Activated T-helper 17 cell treated with anti-CD3 and anti-CD28 coated beads, Interleukin-2, amount 50 U/mL, for 72 hours (primary cell): ENCODE measurements at regions not wholly inside any gene's neighbourhood (a gene's known extent, or its start where the extent isn't known, plus 50 kb on each side); places are given as distances from the start of the nearest gene placed in this dataset.
"Not testable (repeated sequence)": the region's sequence is repeated elsewhere in the genome, so short reads cannot be mapped to it uniquely, and the experiment has no call there.

Source experiments
- ATAC-seq: fragments of 150-1000 bp; cut with Tn5 transposase; replicated peaks from 2 replicates; pipeline ENCODE4 v1.10.0; 2021; ENCODE audit warnings: mild to moderate bottlenecking, moderate library complexity
- H3K27ac Mint-ChIP-seq: one replicate; pipeline ENCODE4 v1.8.0; 2022; ENCODE audit warnings: mixed read lengths
- H3K27me3 Mint-ChIP-seq: one replicate; pipeline ENCODE4 v1.8.0; 2022; ENCODE audit warnings: mixed read lengths
- H3K36me3 Mint-ChIP-seq: one replicate; pipeline ENCODE4 v1.8.0; 2022; ENCODE audit warnings: low read depth, mild to moderate bottlenecking, mixed read lengths
- H3K4me1 Mint-ChIP-seq: one replicate; pipeline ENCODE4 v1.8.0; 2022; ENCODE audit warnings: mixed read lengths
- H3K4me3 Mint-ChIP-seq: one replicate; pipeline ENCODE4 v1.8.0; 2022; ENCODE audit warnings: mild to moderate bottlenecking, mixed read lengths
- H3K9me3 Mint-ChIP-seq: one replicate; pipeline ENCODE4 v1.8.0; 2022; ENCODE audit warnings: mixed read lengths

DNA sequence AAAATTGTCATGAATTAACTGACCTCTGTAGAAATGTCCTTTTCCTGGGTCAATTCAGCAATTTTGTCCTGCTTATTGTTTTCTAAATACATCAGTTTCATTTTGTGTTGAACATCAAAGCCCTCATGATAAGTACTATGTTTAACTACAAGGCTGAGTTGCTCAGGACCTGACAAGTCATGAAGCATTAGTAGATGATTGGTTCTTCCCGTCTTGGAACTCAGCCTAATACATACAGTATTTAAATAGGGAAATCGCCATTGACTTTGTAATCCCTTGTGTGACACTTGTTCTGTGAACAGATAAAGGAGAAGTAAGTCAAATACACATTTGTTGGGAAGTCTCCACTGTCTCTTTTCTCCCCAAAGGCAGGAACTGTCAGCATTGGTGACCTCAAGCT lies 109.6 kb upstream of the POMZP3 start:
- not testable (repeated sequence) for H3K4me1 Mint-ChIP-seq, ATAC-seq, H3K36me3 Mint-ChIP-seq, H3K27me3 Mint-ChIP-seq, H3K27ac Mint-ChIP-seq, H3K4me3 Mint-ChIP-seq, H3K9me3 Mint-ChIP-seq

DNA sequence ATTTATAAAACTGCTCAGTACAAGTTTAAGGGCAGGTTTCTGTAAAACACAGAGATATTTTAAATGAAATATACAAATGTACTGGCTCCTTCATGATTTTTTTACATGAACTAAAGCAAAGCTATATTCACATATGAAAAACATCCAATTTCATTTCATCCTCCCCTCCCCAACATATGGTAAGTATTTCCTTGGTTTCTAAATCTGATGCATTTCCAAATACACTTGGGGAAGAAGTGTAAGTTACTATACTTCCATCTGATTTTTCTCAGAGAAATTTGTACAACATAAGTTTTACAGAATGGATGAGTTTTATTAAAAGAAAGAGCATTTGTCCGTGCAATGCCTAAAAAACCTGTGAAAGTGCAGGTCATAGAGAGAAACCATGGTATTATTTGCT lies 109.0 kb upstream of the POMZP3 start:
- H3K4me1 Mint-ChIP-seq, H3K36me3 Mint-ChIP-seq, H3K27ac Mint-ChIP-seq, H3K9me3 Mint-ChIP-seq, H3K27me3 Mint-ChIP-seq, H3K4me3 Mint-ChIP-seq, ATAC-seq: not testable (repeated sequence)

DNA sequence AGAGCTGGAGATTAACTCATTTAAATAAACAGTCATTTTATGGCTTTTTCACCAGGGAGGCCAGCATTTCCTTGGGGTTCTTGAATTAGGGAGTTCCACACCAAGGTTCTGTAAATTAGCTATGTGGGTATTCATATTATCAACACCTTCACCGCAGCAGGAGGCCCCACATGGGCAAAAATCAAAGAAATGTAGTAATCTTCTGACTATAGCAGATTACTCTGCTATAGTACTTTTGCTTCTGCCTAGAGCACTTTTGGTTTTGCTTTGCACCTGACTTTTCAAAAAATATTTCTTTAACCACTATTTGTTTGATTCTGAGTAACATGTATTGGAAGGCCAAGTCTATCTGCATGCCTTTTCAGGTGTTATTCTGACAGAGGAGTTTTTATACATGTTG lies 108.6 kb upstream of the POMZP3 start:
- H3K9me3 Mint-ChIP-seq, H3K27me3 Mint-ChIP-seq, H3K36me3 Mint-ChIP-seq, H3K27ac Mint-ChIP-seq, H3K4me1 Mint-ChIP-seq, H3K4me3 Mint-ChIP-seq: not testable (repeated sequence)
- peak; percentile 59 for ATAC-seq

DNA sequence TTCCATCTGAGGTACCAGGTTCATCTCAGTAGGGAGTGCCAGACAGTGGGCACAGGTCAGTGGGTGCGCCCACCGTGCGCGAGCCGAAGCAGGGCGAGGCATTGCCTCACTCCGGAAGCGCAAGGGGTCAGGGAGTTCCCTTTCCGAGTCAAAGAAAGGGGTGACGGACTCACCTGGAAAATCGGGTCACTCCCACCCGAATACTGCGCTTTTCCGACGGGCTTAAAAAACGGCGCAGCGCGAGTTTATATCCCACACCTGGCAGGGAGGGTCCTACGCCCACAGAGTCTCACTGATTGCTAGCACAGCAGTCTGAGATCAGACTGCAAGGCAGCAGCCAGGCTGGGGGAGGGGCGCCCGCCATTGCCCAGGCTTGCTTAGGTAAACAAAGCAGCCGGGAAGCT lies 101.5 kb upstream of the POMZP3 start:
- H3K9me3 Mint-ChIP-seq, ATAC-seq, H3K4me1 Mint-ChIP-seq, H3K36me3 Mint-ChIP-seq, H3K4me3 Mint-ChIP-seq, H3K27ac Mint-ChIP-seq, H3K27me3 Mint-ChIP-seq: not testable (repeated sequence)

DNA sequence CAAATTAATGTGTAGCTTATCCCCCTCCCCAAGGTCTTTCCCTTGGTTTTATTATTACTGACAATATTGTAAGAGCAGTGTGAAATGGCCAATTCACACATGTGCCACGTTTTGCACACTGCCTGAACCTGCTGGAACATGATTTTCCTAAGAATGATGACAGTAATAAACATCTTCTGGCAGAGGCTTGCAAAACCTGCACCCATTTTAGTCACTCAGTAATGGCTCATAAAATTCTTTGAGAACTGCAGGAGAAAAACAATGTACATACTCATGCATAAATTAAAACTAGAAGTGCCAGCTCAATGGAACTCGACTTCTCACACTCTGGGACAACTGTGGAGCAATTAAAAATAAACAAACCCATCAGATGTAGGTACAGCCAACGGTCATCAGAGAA lies 96.8 kb upstream of the POMZP3 start:
- H3K4me1 Mint-ChIP-seq, H3K36me3 Mint-ChIP-seq, H3K27ac Mint-ChIP-seq, ATAC-seq, H3K4me3 Mint-ChIP-seq, H3K9me3 Mint-ChIP-seq: not testable (repeated sequence)
- H3K27me3 Mint-ChIP-seq: peaks cover 12% of the 10 kb centered on the region

DNA sequence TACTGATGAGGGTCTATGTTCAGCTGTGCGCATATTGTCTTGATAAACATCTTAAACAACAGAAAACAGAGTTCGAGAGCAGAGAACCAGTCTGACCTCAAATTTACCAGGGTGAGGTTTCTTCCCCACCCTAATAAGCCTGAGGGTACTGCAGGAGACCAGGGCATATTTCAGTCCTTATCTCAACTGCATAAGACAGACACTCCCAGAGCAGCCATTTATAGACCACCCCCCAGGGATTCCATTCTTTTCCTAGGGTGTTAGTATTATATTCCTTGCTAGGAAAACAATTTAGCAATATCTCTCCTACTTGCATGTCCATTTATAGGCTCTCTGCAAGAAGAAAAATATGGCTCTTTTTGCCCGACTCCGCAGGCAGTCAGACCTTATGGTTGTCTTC lies 89.5 kb upstream of the POMZP3 start:
- H3K27me3 Mint-ChIP-seq, ATAC-seq, H3K4me3 Mint-ChIP-seq, H3K4me1 Mint-ChIP-seq, H3K9me3 Mint-ChIP-seq, H3K36me3 Mint-ChIP-seq, H3K27ac Mint-ChIP-seq: not testable (repeated sequence)

DNA sequence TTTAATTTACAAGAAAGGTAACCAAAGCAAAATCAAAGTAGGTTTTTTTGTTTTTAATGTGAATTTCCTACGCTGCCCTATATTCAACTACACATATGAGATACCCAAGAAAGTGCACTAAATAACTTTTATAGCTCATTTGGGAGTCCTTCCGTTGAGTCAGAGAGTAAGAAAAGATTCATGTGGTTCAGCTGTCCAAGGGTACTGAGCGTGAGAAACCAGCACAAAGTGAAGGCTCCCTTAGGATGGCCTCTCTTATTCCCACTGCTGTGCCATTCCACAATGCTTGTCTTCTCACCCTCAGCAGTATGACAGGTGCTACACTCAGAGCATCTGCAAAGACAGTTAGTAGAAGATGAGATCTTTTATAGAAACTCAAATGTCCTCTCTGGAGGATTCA lies 85.8 kb upstream of the POMZP3 start:
- H3K9me3 Mint-ChIP-seq, H3K4me3 Mint-ChIP-seq, H3K27ac Mint-ChIP-seq, H3K4me1 Mint-ChIP-seq, ATAC-seq, H3K36me3 Mint-ChIP-seq, H3K27me3 Mint-ChIP-seq: not testable (repeated sequence)

DNA sequence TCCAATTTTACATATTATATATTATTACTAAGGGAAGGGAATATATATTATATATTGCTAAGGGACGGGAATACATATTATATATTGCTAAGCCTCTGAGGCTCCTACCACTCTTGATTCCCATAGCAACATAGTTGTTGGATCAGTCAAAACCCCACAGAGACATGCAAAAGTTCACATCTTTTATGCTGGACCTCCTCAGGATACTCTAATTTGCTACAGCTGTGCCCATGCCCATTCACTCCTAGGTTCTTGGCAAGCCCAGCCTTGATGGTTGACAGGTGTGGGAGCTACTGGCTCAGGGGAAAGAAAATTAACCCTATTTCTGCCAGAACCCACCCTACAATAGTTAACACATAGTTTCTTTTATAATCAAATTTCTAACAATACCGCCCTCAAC lies 84.6 kb upstream of the POMZP3 start:
- H3K27me3 Mint-ChIP-seq, H3K36me3 Mint-ChIP-seq, H3K4me3 Mint-ChIP-seq, H3K4me1 Mint-ChIP-seq, H3K9me3 Mint-ChIP-seq, ATAC-seq, H3K27ac Mint-ChIP-seq: not testable (repeated sequence)

DNA sequence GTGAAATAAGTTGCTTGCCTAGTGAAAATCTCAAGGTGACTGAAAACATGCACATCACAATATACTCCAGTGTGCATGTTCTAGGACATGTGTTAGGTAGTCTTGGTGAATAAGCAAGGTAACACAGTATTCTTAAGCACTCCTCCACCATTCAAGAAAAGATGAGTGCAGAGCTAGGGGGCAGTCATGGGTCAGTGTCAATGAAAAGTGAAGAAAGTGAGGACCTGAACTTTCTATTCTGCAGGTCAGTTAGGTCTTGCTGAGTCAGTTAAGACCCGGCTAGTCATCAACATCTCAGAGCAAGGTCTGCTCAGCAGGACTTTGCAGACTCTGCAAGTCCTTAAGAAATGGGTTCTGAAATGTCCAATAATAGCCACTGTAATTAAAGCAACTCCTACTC lies 82.6 kb upstream of the POMZP3 start:
- H3K36me3 Mint-ChIP-seq, ATAC-seq, H3K27me3 Mint-ChIP-seq, H3K4me3 Mint-ChIP-seq, H3K9me3 Mint-ChIP-seq, H3K27ac Mint-ChIP-seq, H3K4me1 Mint-ChIP-seq: not testable (repeated sequence)

DNA sequence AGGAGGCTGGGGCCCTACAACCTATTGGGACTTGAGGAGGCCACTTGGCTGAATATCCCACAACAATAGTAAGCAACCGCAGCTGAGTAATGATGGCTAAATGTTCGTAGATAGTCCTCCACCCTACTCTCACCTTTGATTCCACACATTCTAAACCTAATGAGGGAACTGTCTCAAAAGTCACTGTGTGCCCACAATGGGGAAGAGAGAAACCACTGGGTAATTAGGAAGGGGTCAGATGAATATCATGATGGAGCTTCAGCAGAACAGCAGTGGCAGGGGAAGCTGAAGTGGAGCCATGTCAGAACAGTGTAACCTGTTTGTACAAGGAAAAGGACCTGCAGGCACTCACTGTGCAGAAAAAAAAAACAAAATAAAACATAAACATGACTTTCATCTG lies 81.4 kb upstream of the POMZP3 start:
- not testable (repeated sequence) for H3K4me3 Mint-ChIP-seq, H3K27me3 Mint-ChIP-seq, H3K9me3 Mint-ChIP-seq, H3K36me3 Mint-ChIP-seq, H3K27ac Mint-ChIP-seq, H3K4me1 Mint-ChIP-seq, ATAC-seq

DNA sequence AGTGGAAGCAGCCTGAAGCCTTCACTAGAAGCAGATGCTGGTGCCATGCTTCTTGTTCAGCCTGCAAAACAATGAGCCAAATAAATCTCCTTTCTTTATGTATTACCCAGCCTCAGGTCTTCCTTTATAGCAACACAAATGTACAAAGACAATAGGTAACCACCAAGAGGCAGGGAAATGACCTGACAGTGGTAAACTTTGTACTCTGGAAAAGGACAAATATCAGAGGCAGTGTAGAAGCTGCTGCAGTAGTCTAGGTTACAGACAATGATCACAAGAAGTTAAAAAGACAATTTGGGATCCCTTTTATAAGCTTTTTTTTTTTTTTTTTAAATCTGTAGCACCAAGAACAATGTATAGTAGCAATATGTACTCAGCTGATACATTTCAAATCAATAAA lies 76.7 kb upstream of the POMZP3 start:
- H3K27ac Mint-ChIP-seq, H3K4me3 Mint-ChIP-seq, H3K4me1 Mint-ChIP-seq, ATAC-seq, H3K36me3 Mint-ChIP-seq, H3K27me3 Mint-ChIP-seq, H3K9me3 Mint-ChIP-seq: not testable (repeated sequence)

DNA sequence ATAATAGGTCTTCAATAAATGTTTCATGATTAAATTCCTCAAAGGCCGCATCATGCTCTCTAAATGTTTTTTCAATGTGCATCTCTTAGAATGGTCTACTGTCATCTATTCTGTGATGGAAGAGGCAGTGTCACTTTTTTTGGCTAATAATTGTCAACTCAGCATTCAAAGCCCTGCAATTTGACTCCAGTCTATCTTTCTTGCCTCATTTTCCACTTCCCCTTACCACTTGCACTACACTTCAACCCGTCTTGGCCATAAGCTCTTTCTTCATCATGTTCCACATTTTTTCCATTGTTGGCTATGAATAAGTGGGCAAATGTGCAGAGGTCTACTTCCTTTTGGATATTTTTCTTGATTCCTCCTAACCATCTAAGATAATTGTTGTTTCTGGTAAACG lies 59.2 kb upstream of the POMZP3 start:
- not testable (repeated sequence) for H3K27ac Mint-ChIP-seq, H3K27me3 Mint-ChIP-seq, H3K4me1 Mint-ChIP-seq, ATAC-seq, H3K4me3 Mint-ChIP-seq, H3K9me3 Mint-ChIP-seq, H3K36me3 Mint-ChIP-seq

DNA sequence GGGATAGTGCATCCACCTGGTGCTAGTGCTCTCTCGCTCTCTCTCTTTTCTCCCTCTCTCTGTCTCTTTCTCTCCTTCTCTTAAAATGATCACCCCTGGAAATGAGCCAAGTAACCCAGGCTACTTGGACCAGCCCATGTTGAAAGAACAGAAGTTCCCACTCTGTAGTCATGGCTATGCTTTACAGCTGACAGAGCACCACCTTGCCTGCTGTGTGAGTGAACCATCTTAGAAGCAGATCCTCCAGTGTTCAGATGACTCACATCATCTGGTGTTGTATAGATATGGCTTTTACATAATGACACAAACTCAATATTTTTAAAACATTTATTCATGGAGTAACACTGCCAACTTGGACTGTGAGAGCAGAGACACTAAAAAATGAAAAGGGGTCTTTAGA lies 57.7 kb upstream of the POMZP3 start:
- not testable (repeated sequence) for H3K4me3 Mint-ChIP-seq, H3K9me3 Mint-ChIP-seq, H3K27me3 Mint-ChIP-seq, H3K4me1 Mint-ChIP-seq, H3K27ac Mint-ChIP-seq, ATAC-seq, H3K36me3 Mint-ChIP-seq

DNA sequence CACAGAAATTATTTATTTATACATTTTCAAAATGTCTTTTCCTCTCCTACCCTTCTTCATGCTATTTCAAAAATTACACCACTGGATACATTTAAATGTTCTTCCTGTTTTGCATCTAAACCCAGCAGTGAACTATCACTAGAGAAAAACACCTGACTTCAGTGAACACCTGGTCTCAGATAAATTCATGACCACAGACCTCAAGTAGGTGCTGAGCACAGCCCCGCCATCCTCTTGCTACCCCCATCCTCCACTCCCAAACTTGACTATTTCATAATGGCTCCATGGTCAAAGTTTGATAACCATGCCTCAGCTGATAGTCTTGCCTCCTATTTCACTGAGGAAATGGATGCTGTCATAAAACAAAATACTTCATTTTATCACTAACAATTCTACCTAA lies 56.6 kb upstream of the POMZP3 start:
- not testable (repeated sequence) for H3K36me3 Mint-ChIP-seq

DNA sequence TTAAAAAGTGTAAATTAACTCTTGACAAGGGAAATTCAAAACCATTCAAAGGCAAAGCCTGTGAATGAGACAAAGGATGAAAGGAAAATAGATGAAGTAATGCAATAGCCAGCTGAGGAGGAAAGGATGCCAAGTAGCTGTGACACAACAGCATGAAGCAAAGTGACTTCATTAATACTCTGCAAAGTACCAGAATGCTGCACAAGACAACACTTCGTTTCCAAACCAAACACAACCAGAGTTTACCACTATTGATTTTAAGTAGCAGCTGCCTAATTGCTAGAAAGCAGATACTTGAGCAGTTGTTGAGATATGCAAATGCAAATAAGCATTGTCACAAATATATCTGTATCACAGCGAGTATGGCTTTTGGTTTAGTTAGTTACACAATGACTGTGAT lies 54.7 kb upstream of the POMZP3 start:
- not testable (repeated sequence) for H3K4me1 Mint-ChIP-seq, H3K36me3 Mint-ChIP-seq, H3K27ac Mint-ChIP-seq, H3K27me3 Mint-ChIP-seq, H3K4me3 Mint-ChIP-seq, ATAC-seq, H3K9me3 Mint-ChIP-seq

More for the DNA sequence above, 56.6 kb upstream of the POMZP3 start:
- H3K27ac Mint-ChIP-seq, H3K9me3 Mint-ChIP-seq, H3K4me1 Mint-ChIP-seq, ATAC-seq, H3K27me3 Mint-ChIP-seq, H3K4me3 Mint-ChIP-seq: not testable (repeated sequence)

DNA sequence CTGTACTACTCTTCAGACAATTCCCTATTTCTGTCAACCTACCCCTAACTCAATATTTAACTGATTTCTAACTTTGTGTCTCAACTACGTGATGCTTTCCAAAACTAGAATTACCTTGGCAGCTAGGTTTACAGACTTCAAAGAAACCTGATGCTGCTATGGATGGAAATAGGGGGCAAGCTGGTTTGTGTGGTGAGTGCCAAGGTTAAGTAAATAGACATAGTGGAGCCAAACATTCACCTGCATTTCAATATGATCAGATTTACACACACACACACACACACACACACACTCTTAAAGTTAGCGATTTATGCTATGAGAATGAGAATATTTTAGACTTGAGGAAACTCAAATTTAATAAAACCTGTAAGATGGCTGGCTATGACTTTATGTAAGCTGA lies 52.1 kb upstream of the POMZP3 start:
- not testable (repeated sequence) for H3K9me3 Mint-ChIP-seq, H3K27ac Mint-ChIP-seq, ATAC-seq, H3K4me3 Mint-ChIP-seq, H3K4me1 Mint-ChIP-seq, H3K36me3 Mint-ChIP-seq
- peaks cover 13% of the 10 kb centered on the region for H3K27me3 Mint-ChIP-seq

DNA sequence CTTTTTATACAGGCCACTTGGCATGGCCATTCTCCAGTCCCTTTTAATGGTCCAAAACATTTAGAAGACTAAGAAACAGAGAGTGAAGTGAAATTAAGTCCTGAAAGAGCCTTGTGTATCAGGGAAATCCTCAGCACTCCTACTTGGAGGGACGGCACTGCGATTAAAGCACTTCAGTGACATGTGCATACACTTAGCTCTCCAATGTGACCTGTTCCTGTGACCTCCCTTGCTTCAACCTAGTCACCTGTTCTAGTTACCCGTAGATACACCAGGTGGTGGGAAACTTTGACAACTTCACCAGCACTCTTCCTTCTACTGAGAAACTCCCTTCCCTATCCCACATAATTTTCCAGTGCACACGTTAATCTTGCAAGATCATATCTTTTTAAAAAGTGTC lies 51.4 kb upstream of the POMZP3 start:
- H3K4me3 Mint-ChIP-seq, H3K27ac Mint-ChIP-seq, H3K36me3 Mint-ChIP-seq, ATAC-seq, H3K9me3 Mint-ChIP-seq, H3K4me1 Mint-ChIP-seq: not testable (repeated sequence)
- H3K27me3 Mint-ChIP-seq: peaks cover 11% of the 10 kb centered on the region
